Spleen (tissue), 11 donors: ENCODE measurements at regions not wholly inside any gene's neighbourhood (a gene's known extent, or its start where the extent isn't known, plus 50 kb on each side); places are given as distances from the start of the nearest gene placed in this dataset.

ENCODE experiments used
- DNase-seq: peaks from one replicate; pipeline ENCODE4 v3.0.0-alpha.2; 2020
- H3K27ac ChIP-seq, 8 donors: fragments of 200-600 bp; sonication (generic) in 7 of 8; 1 replicate in 4 of 8; 2 replicates in 4 of 8; pipeline versions ENCODE4 v1.5.0 to v1.8.0; 2016 to 2021; ENCODE audit warnings: inconsistent platforms in 4 of 8, mild to moderate bottlenecking in 4 of 8, moderate library complexity in 1 of 8
- H3K27me3 ChIP-seq, 7 donors: fragments of 200-600 bp; sonication (generic) in 6 of 7; replicated peaks in 1 of 7; 1 replicate in 4 of 7; 2 replicates in 3 of 7; pipeline versions ENCODE4 v1.5.0 to v1.8.0; 2016 to 2021; ENCODE audit warnings: inconsistent platforms in 3 of 7, mild to moderate bottlenecking in 1 of 7
- H3K36me3 ChIP-seq, 6 donors: fragments of 200-600 bp; sonication (generic) in 5 of 6; 1 replicate in 4 of 6; 2 replicates in 2 of 6; pipeline versions ENCODE4 v1.5.0 to v1.8.0; 2016 to 2021; ENCODE audit warnings: inconsistent platforms in 2 of 6
- H3K4me1 ChIP-seq, 6 donors: fragments of 200-600 bp; sonication (generic) in 5 of 6; 1 replicate in 3 of 6; 2 replicates in 3 of 6; pipeline versions ENCODE4 v1.5.0 to v1.8.0; 2016 to 2021; ENCODE audit warnings: inconsistent platforms in 3 of 6
- H3K4me3 ChIP-seq, 8 donors: fragments of 200-600 bp; sonication (generic) in 7 of 8; 1 replicate in 4 of 8; 2 replicates in 4 of 8; pipeline versions ENCODE4 v1.5.0 to v1.8.0; 2016 to 2021; ENCODE audit warnings: inconsistent platforms in 4 of 8, mild to moderate bottlenecking in 4 of 8, moderate library complexity in 2 of 8
- H3K9me3 ChIP-seq, 8 donors: fragments of 200-600 bp; sonication (generic) in 7 of 8; 1 replicate in 4 of 8; 2 replicates in 4 of 8; pipeline versions ENCODE4 v1.5.0 to v1.8.0; 2016 to 2021; ENCODE audit warnings: inconsistent platforms in 4 of 8
- CTCF ChIP-seq, 11 experiments: fragments of 200-600 bp in 7 of 11; fragments of 450-650 bp in 4 of 11; sonication (generic) in 4 of 11; IDR thresholded peaks in 8 of 11; conservative IDR thresholded peaks in 3 of 11; 1 replicate in 7 of 11; 2 replicates in 4 of 11; pipeline versions ENCODE4 v1.4.0 to v1.8.0; 2016 to 2021; ENCODE audit warnings: antibody characterized with exemption in 11 of 11, inconsistent platforms in 4 of 11, mild to moderate bottlenecking in 1 of 11
- POLR2A ChIP-seq, 3 donors: fragments of 450-650 bp; IDR thresholded peaks; one replicate each; pipeline ENCODE4 v1.5.1; 2017; ENCODE audit warnings: antibody characterized with exemption in 3 of 3, mild to moderate bottlenecking in 1 of 3
- POLR2AphosphoS5 ChIP-seq, 3 donors: sonication (generic); formaldehyde crosslinking; IDR thresholded peaks; one replicate each; pipeline ENCODE4 v1.5.1; 2017; ENCODE audit warnings: antibody characterized with exemption in 3 of 3
- WGBS, 5 donors: extraction: QIAGEN DNeasy Blood & Tissue Kit in 3 of 5; methylation state at CpG; one replicate each; pipeline versions ENCODE4 v1.1.5 to v1.1.7; 2013 to 2018; 5-methylcytosine and 5-hydroxymethylcytosine counted together
- intact Hi-C: fragments of 100-400 bp; cut with DNase I; formaldehyde crosslinking; loops from one replicate; pipeline ENCODE4 v1.15.0; 2023; ENCODE audit warnings: low total_unique reads
- donor health status: healthy with polysubstance abuse.
- donor health status: DM: no; HTN: no; CAD: no; lungs with moderate emphysema.
- donor health status: DM: no; HTN: no; CAD: no.
- donor health status: Bipolar disorder and iron deficiency.
- donor health status: healthy.
- donor health status: DM: no; HTN: no; CAD: no.
- donor health status: DM: yes; HTN: yes; CAD: no.

DNA sequence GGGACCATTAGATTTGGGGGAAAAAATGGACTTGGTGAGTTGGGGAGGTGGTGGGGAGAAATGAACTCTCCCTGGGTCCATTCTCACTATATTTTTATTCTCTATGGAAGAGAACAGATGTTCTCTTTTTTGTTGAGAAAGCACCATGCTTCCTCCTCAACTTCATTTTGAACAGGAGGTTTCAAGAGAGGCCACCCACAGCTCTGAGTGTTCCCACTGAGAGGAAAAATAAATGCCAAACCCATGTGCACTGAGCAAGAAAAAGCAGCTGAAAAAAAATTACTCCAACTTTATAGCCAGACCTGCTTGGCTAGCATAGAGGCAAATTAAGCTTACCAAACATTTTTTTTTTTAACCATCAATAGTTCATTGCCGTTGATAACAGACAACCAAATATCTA is 883.6 kb downstream of the KCNJ2 start:
- H3K4me3 ChIP-seq: no peak overlapping the region
- peaks cover 0 to 10% (median 0%) of the 10 kb centered on the region in 8 donors for H3K9me3 ChIP-seq
- H3K4me1 ChIP-seq: no peaks in the 10 kb centered on the region
- TF ChIP-seq POLR2A (IDR thresholded peaks at IDR 0.05) (no peak), CTCF (IDR thresholded peaks at IDR 0.05 in 8 of 11, conservative IDR thresholded peaks at IDR 0.05 in 3 of 11) (no peak), POLR2AphosphoS5 (IDR thresholded peaks at IDR 0.05) (no peak)
- no peaks in the 10 kb centered on the region for H3K36me3 ChIP-seq
- no peak for DNase-seq
- H3K27ac ChIP-seq: no peak overlapping the region
- WGBS, 5 donors: 87 to 96% (median 91%) methylated on average over 1 of the region's 1 CpG
- intact Hi-C loops: no loop called here
- no peaks in the 10 kb centered on the region for H3K27me3 ChIP-seq

DNA sequence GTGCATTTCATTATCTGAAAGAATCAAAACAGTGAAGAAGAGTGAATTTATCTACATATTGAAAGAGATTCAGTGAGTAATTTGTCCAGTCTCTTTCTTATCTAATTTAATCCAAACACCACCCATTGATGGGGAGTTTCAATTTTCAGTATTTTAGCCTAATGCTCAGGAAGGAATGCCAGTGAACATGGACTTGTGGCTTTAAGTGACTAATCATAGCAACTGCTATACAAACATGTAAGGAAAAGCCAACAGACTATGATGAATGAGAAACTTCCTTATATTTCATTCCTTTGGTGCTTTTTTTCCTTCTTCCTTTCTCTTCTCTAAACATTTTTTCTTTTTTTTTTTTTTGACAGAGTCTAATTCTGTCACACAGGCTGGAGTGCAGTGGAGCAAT is 885.8 kb downstream of the KCNJ2 start:
- no peaks in the 10 kb centered on the region for H3K36me3 ChIP-seq
- DNase-seq: no peak
- H3K4me1 ChIP-seq: no peaks in the 10 kb centered on the region
- TF ChIP-seq CTCF (IDR thresholded peaks at IDR 0.05 in 8 of 11, conservative IDR thresholded peaks at IDR 0.05 in 3 of 11): no peak
- no peak for TF ChIP-seq POLR2A (IDR thresholded peaks at IDR 0.05)
- TF ChIP-seq POLR2AphosphoS5 (IDR thresholded peaks at IDR 0.05): no peak
- no peak overlapping the region for H3K4me3 ChIP-seq
- no peak overlapping the region for H3K27ac ChIP-seq
- no peaks in the 10 kb centered on the region for H3K27me3 ChIP-seq
- intact Hi-C loops: no loop called here
- H3K9me3 ChIP-seq: peaks cover 0 to 11% (median 0%) of the 10 kb centered on the region in 8 donors

GRCh38 chr17:71057448-71057847 is 888.1 kb downstream of the KCNJ2 start:
- intact Hi-C loops: no loop called here

GRCh38 chr17:71057938-71058337 is 888.6 kb downstream of the KCNJ2 start:
- no peak for DNase-seq
- 71 to 86% (median 83%) methylated on average over 5 of the region's 5 CpGs for WGBS, 5 donors
- Histone ChIP-seq H3K4me3 (no peak overlapping the region), H3K27ac (no peak overlapping the region), H3K4me1 (no peaks in the 10 kb centered on the region), H3K9me3 (peaks cover 0 to 20% (median 4%) of the 10 kb centered on the region in 8 donors), H3K36me3 (no peaks in the 10 kb centered on the region), H3K27me3 (no peaks in the 10 kb centered on the region)
- intact Hi-C loops: no loop called here
- no peak for TF ChIP-seq CTCF (IDR thresholded peaks at IDR 0.05 in 8 of 11, conservative IDR thresholded peaks at IDR 0.05 in 3 of 11)
- no peak for TF ChIP-seq POLR2AphosphoS5 (IDR thresholded peaks at IDR 0.05)
- no peak for TF ChIP-seq POLR2A (IDR thresholded peaks at IDR 0.05)

More at GRCh38 chr17:71057448-71057847, 888.1 kb downstream of the KCNJ2 start:
- TF ChIP-seq POLR2A (IDR thresholded peaks at IDR 0.05): no peak
- TF ChIP-seq CTCF (IDR thresholded peaks at IDR 0.05 in 8 of 11, conservative IDR thresholded peaks at IDR 0.05 in 3 of 11): no peak
- no peak for TF ChIP-seq POLR2AphosphoS5 (IDR thresholded peaks at IDR 0.05)
- WGBS, 5 donors: 68 to 86% (median 78%) methylated on average over 6 of the region's 6 CpGs
- Histone ChIP-seq H3K4me3 (no peak overlapping the region), H3K36me3 (no peaks in the 10 kb centered on the region), H3K4me1 (no peaks in the 10 kb centered on the region), H3K27ac (no peak overlapping the region), H3K27me3 (no peaks in the 10 kb centered on the region), H3K9me3 (peaks cover 0 to 20% (median 4%) of the 10 kb centered on the region in 8 donors)
- DNase-seq: no peak
